Right atrium auricular region (tissue), 2 donors: ENCODE measurements at regions not wholly inside any gene's neighbourhood (a gene's known extent, or its start where the extent isn't known, plus 50 kb on each side); places are given as distances from the start of the nearest gene placed in this dataset.
"Not testable (repeated sequence)": the region's sequence is repeated elsewhere in the genome, so short reads cannot be mapped to it uniquely, and the experiment has no call there.

ENCODE experiments used
- DNase-seq: peaks from one replicate; pipeline ENCODE4 v3.0.0-alpha.2; 2019; ENCODE audit warnings: low spot score
- H3K27ac ChIP-seq, 2 donors: fragments of 200-600 bp; sonication (generic); 1 replicate in 1 of 2; 2 replicates in 1 of 2; pipeline ENCODE4 v1.5.1; 2016 to 2019
- H3K27me3 ChIP-seq, 2 donors: fragments of 200-600 bp; sonication (generic); one replicate each; pipeline versions ENCODE4 v1.5.1 to v1.6.0; 2017 to 2019
- H3K36me3 ChIP-seq: fragments of 200-600 bp; sonication (generic); one replicate; pipeline ENCODE4 v1.5.1; 2016
- H3K4me1 ChIP-seq, 2 donors: fragments of 200-600 bp; sonication (generic); one replicate each; pipeline versions ENCODE4 v1.5.1 to v1.6.0; 2017 to 2019
- H3K4me3 ChIP-seq, 2 donors: fragments of 200-600 bp; sonication (generic); 1 replicate in 1 of 2; 2 replicates in 1 of 2; pipeline ENCODE4 v1.5.1; 2017 to 2019; ENCODE audit warnings: mild to moderate bottlenecking in 1 of 2, moderate library complexity in 1 of 2
- H3K9me3 ChIP-seq, 2 donors: fragments of 200-600 bp; sonication (generic); one replicate each; pipeline ENCODE4 v1.5.1; 2019
- CTCF ChIP-seq, 2 donors: fragments of 200-600 bp; sonication (generic); IDR thresholded peaks; one replicate each; pipeline ENCODE4 v1.5.1; 2019; ENCODE audit warnings: antibody characterized with exemption in 2 of 2

- Histone ChIP-seq H3K9me3 (no peaks in the 10 kb centered on the region), H3K36me3 (no peaks in the 10 kb centered on the region), H3K27me3 (no peaks in the 10 kb centered on the region), H3K27ac (peak overlapping the region; percentile 38 to 39), H3K4me1 (peaks cover 0 to 28% of the 10 kb centered on the region in 2 donors), H3K4me3 (peak overlapping the region; percentile 32 to 46)
- DNase-seq: no peak
- no peak for TF ChIP-seq CTCF (IDR thresholded peaks at IDR 0.05)
Measured at GRCh38 chr6:85865420-85866369, 223.0 kb upstream of the SYNCRIP start.

GRCh38 chr6:85864453-85865401, 222.0 kb upstream of the SYNCRIP start:
- Histone ChIP-seq H3K4me3 (peak overlapping the region in 1 of 2 donors; percentile 46), H3K9me3 (no peaks in the 10 kb centered on the region), H3K27me3 (no peaks in the 10 kb centered on the region), H3K4me1 (peaks cover 0 to 28% of the 10 kb centered on the region in 2 donors), H3K27ac (no peak overlapping the region), H3K36me3 (no peaks in the 10 kb centered on the region)
- TF ChIP-seq CTCF (IDR thresholded peaks at IDR 0.05): peak in 1 of 2 donors; percentile 18
- DNase-seq: no peak

GRCh38 chr6:85856235-85856634, 213.5 kb upstream of the SYNCRIP start:
- Histone ChIP-seq H3K36me3 (no peaks in the 10 kb centered on the region), H3K9me3 (no peaks in the 10 kb centered on the region), H3K27me3 (no peaks in the 10 kb centered on the region), H3K4me3 (no peak overlapping the region), H3K4me1 (no peaks in the 10 kb centered on the region), H3K27ac (no peak overlapping the region)
- TF ChIP-seq CTCF (IDR thresholded peaks at IDR 0.05): no peak
- no peak for DNase-seq

GRCh38 chr6:85838351-85839119, 195.8 kb upstream of the SYNCRIP start:
- H3K27me3 ChIP-seq, H3K4me1 ChIP-seq, H3K36me3 ChIP-seq, DNase-seq, H3K27ac ChIP-seq, H3K9me3 ChIP-seq, H3K4me3 ChIP-seq: not testable (repeated sequence)

GRCh38 chr6:85828973-85829372, 186.3 kb upstream of the SYNCRIP start:
- Histone ChIP-seq H3K9me3 (peaks cover 0 to 26% of the 10 kb centered on the region in 2 donors), H3K4me1 (no peaks in the 10 kb centered on the region), H3K36me3 (no peaks in the 10 kb centered on the region), H3K27me3 (no peaks in the 10 kb centered on the region), H3K27ac (no peak overlapping the region), H3K4me3 (no peak overlapping the region)
- no peak for TF ChIP-seq CTCF (IDR thresholded peaks at IDR 0.05)
- DNase-seq: no peak
